ENCODE measurements at regions not wholly inside any gene's neighbourhood (a gene's known extent, or its start where the extent isn't known, plus 50 kb on each side); places are given as distances from the start of the nearest gene placed in this dataset.

GRCh38 chrX:121120690-121121605 lies 73.5 kb downstream of the GLUD2 start:
- TF ChIP-seq CTCF (IDR thresholded peaks at IDR 0.05; ENCODE audit: insufficient read depth, low read length, severe bottlenecking): no peak
- DNase-seq (ENCODE audit: low read depth): no peak
- Histone ChIP-seq H3K4me3 (ENCODE audit: low read depth, low read length) (no peak overlapping the region), H3K27me3 (ENCODE audit: control insufficient read depth, insufficient read depth, low read length) (no peaks in the 10 kb centered on the region), H3K36me3 (ENCODE audit: control insufficient read depth, insufficient read depth, low read length) (no peaks in the 10 kb centered on the region)
- FAIRE-seq: no peak

- Histone ChIP-seq H3K4me3 (ENCODE audit: low read depth, low read length) (no peak overlapping the region), H3K27me3 (ENCODE audit: control insufficient read depth, insufficient read depth, low read length) (no peaks in the 10 kb centered on the region), H3K36me3 (ENCODE audit: control insufficient read depth, insufficient read depth, low read length) (no peaks in the 10 kb centered on the region)
- FAIRE-seq: no peak
- TF ChIP-seq CTCF (IDR thresholded peaks at IDR 0.05; ENCODE audit: insufficient read depth, low read length, severe bottlenecking): no peak
- DNase-seq (ENCODE audit: low read depth): no peak
These were observed 74.9 kb downstream of the GLUD2 start for GRCh38 chrX:121122332-121122731.

GRCh38 chrX:121128925-121129877 lies 81.8 kb downstream of the GLUD2 start:
- no peak for DNase-seq (ENCODE audit: low read depth)
- TF ChIP-seq CTCF (IDR thresholded peaks at IDR 0.05; ENCODE audit: insufficient read depth, low read length, severe bottlenecking): no peak
- FAIRE-seq: no peak
- Histone ChIP-seq H3K27me3 (ENCODE audit: control insufficient read depth, insufficient read depth, low read length) (no peaks in the 10 kb centered on the region), H3K4me3 (ENCODE audit: low read depth, low read length) (no peak overlapping the region), H3K36me3 (ENCODE audit: control insufficient read depth, insufficient read depth, low read length) (no peaks in the 10 kb centered on the region)

- Histone ChIP-seq H3K4me3 (ENCODE audit: low read depth, low read length) (no peak overlapping the region), H3K27me3 (ENCODE audit: control insufficient read depth, insufficient read depth, low read length) (no peaks in the 10 kb centered on the region), H3K36me3 (ENCODE audit: control insufficient read depth, insufficient read depth, low read length) (no peaks in the 10 kb centered on the region)
- no peak for TF ChIP-seq CTCF (IDR thresholded peaks at IDR 0.05; ENCODE audit: insufficient read depth, low read length, severe bottlenecking)
- FAIRE-seq (no peak), DNase-seq (ENCODE audit: low read depth) (no peak)
These were observed 85.3 kb downstream of the GLUD2 start for GRCh38 chrX:121132675-121133074.

DNA sequence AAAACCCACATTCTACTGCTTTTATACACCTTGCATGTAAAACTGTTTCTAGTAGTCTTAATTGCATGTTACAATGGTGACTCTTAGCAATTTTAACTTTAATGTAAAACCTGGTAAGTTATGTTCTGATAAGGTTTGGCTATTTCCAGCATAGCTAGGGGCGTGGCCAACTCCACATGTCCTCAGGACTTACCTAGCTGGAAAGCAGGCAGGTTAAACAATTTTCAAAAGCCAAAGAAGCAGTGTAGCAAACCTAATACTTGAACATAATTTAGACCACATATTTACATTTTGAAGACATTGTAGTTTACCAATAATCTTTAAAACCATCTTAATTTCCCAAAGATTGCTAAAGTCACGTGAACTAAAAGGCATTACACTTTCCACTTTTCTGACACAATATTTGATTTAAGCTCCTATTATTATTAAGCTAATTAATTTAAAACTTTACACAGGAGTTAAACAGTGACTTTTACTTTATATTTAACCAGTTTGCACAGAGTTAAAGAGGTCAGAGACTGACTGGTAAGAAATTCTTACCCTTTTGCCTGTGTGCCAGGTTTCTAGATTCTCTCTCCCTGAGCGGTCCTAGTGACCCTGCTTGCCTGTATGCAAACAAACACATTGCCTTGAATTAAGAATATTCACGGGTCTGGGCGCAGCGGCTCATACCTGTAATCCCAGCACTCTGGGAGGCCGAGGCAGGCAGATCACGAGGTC lies 88.2 kb downstream of the GLUD2 start:
- no peak for TF ChIP-seq CTCF (IDR thresholded peaks at IDR 0.05; ENCODE audit: insufficient read depth, low read length, severe bottlenecking)
- H3K36me3 ChIP-seq (ENCODE audit: control insufficient read depth, insufficient read depth, low read length): no peaks in the 10 kb centered on the region
- FAIRE-seq (no peak), DNase-seq (ENCODE audit: low read depth) (no peak)
- H3K27me3 ChIP-seq (ENCODE audit: control insufficient read depth, insufficient read depth, low read length): no peaks in the 10 kb centered on the region
- no peak overlapping the region for H3K4me3 ChIP-seq (ENCODE audit: low read depth, low read length)
